ENCODE measurements at regions not wholly inside any gene's neighbourhood (a gene's known extent, or its start where the extent isn't known, plus 50 kb on each side); places are given as distances from the start of the nearest gene placed in this dataset.

- H3K4me1 ChIP-seq (ENCODE audit: control insufficient read depth in 1 of 2, insufficient read depth in 2 of 2, low read length in 2 of 2), result no peaks in the 10 kb centered on the region
- TF ChIP-seq EZH2phosphoT487 (IDR thresholded peaks at IDR 0.05; ENCODE audit: borderline replicate concordance) (no peak), YY1 (IDR thresholded peaks at IDR 0.05; ENCODE audit: extremely low read depth, insufficient replicate concordance, low read depth, low read length) (no peak), JUND (IDR thresholded peaks at IDR 0.05) (no peak), ZFX (IDR thresholded peaks at IDR 0.05) (no peak), CTCF (IDR thresholded peaks at IDR 0.05 in 2 of 3, conservative IDR thresholded peaks at IDR 0.05 in 1 of 3; ENCODE audit: borderline replicate concordance in 1 of 3, insufficient read depth in 1 of 3, low read depth in 2 of 3, low read length in 2 of 3) (no peak), ZBTB33 (IDR thresholded peaks at IDR 0.05; ENCODE audit: extremely low read depth, insufficient replicate concordance, low read length) (no peak)
- ATAC-seq (no peak), DNase-seq (ENCODE audit: low read depth, low spot score) (no peak)
- ChIA-PET RAD21 (ENCODE audit: low non-redundant PET in 1 of 2, low total read pairs in 2 of 2, uncharacterized antibody in 2 of 2, unreplicated experiment in 2 of 2) (no interaction called here), POLR2A (no interaction called here), CTCF (no interaction called here)
- intact Hi-C loops (cut with micrococcal nuclease), result no loop called here
- no peaks in the 10 kb centered on the region for H3K27me3 ChIP-seq (ENCODE audit: insufficient read depth, low read length)
- H3K9me3 ChIP-seq (ENCODE audit: control insufficient read depth in 1 of 2, insufficient read depth in 1 of 2, low read depth in 1 of 2, low read length in 2 of 2), result no peaks in the 10 kb centered on the region
- no peaks in the 10 kb centered on the region for H3K36me3 ChIP-seq (ENCODE audit: control insufficient read depth in 1 of 2, insufficient read depth in 2 of 2, low read length in 2 of 2)
- no TSS peak for BruUV-seq (replicated peaks)
- no peaks in the 10 kb centered on the region for H3K9me2 ChIP-seq (ENCODE audit: insufficient read depth)
- no peak overlapping the region for H2AFZ ChIP-seq (ENCODE audit: low read depth, low read length, poor library complexity, severe bottlenecking)
- no peaks in the 10 kb centered on the region for H4K20me1 ChIP-seq (ENCODE audit: insufficient read depth)
- no peaks in the 10 kb centered on the region for H3K79me2 ChIP-seq (ENCODE audit: insufficient read depth, low read length)
- H3K4me3 ChIP-seq (replicated peaks in 1 of 2; ENCODE audit: low read depth in 1 of 2, low read length in 2 of 2), result no peak overlapping the region
- H3K27ac ChIP-seq (ENCODE audit: low read depth, low read length), result no peak overlapping the region
- no peak overlapping the region for H3K9ac ChIP-seq (ENCODE audit: low read length)
- H3K4me2 ChIP-seq (ENCODE audit: low read length), result no peak overlapping the region
Measured at GRCh38 chr9:108239696-108240321, 616.0 kb downstream of the ACTL7B start.

Data from HCT116 (cell line).